WERI-Rb-1 (cell line): ENCODE measurements at regions not wholly inside any gene's neighbourhood (a gene's known extent, or its start where the extent isn't known, plus 50 kb on each side); places are given as distances from the start of the nearest gene placed in this dataset.

ENCODE experiments used
- DNase-seq: peaks from one replicate; pipeline ENCODE4 v3.0.0-alpha.2; 2020
- H3K27ac ChIP-seq: fragments of 250-450 bp; sonication (Bioruptor Pico); 2 replicates; pipeline ENCODE4 v1.5.1; 2020; ENCODE audit warnings: mild to moderate bottlenecking, moderate library complexity
- H3K27me3 ChIP-seq: fragments of 250-450 bp; sonication (Bioruptor Pico); 2 replicates; pipeline ENCODE4 v1.5.1; 2021; ENCODE audit warnings: mild to moderate bottlenecking, low read depth, moderate library complexity; ENCODE audit not compliant: insufficient read depth, severe bottlenecking
- H3K36me3 ChIP-seq: fragments of 250-450 bp; sonication (Bioruptor Pico); 2 replicates; pipeline ENCODE4 v1.5.1; 2020; ENCODE audit warnings: mild to moderate bottlenecking, moderate library complexity
- H3K4me3 ChIP-seq: 2 replicates; pipeline ENCODE4 v1.5.1; 2011; ENCODE audit warnings: low read depth, mild to moderate bottlenecking, control low read depth, low read length
- H3K9me3 ChIP-seq: fragments of 250-450 bp; sonication (Bioruptor Pico); 2 replicates; pipeline ENCODE4 v1.5.1; 2021; ENCODE audit warnings: mild to moderate bottlenecking, moderate library complexity; ENCODE audit not compliant: severe bottlenecking
- TF ChIP-seq, protein P1 (sequence below): IDR thresholded peaks from 2 replicates; pipeline ENCODE4 v1.5.1; 2011; ENCODE audit warnings: low read depth, mild to moderate bottlenecking, control low read depth, inconsistent platforms, low read length

DNA sequence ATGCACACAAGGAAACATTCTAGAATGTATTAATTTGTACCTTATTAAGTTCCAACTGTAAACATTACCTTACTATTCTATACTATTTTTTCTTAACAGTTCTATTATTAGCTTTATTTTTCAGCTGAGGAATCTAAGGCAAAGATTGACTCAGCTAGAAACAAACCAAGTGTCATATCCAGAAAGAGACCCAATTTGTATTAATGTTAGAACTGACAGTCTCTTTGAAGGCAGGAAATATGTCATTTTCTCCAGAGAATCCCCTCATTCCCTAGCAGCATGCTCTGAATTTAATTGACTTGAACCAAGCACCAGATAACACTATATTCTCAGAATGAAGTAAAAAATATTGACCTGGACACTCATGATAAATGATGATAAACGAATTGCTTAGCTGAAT is 81.4 kb upstream of the PLPPR5 start:
- DNase-seq: no peak
- no peaks in the 10 kb centered on the region for H3K27me3 ChIP-seq
- H3K36me3 ChIP-seq: no peaks in the 10 kb centered on the region
- H3K9me3 ChIP-seq: no peaks in the 10 kb centered on the region
- TF ChIP-seq, protein P1, sequence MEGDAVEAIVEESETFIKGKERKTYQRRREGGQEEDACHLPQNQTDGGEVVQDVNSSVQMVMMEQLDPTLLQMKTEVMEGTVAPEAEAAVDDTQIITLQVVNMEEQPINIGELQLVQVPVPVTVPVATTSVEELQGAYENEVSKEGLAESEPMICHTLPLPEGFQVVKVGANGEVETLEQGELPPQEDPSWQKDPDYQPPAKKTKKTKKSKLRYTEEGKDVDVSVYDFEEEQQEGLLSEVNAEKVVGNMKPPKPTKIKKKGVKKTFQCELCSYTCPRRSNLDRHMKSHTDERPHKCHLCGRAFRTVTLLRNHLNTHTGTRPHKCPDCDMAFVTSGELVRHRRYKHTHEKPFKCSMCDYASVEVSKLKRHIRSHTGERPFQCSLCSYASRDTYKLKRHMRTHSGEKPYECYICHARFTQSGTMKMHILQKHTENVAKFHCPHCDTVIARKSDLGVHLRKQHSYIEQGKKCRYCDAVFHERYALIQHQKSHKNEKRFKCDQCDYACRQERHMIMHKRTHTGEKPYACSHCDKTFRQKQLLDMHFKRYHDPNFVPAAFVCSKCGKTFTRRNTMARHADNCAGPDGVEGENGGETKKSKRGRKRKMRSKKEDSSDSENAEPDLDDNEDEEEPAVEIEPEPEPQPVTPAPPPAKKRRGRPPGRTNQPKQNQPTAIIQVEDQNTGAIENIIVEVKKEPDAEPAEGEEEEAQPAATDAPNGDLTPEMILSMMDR: no peak
- H3K4me3 ChIP-seq: no peak overlapping the region
- no peak overlapping the region for H3K27ac ChIP-seq

DNA sequence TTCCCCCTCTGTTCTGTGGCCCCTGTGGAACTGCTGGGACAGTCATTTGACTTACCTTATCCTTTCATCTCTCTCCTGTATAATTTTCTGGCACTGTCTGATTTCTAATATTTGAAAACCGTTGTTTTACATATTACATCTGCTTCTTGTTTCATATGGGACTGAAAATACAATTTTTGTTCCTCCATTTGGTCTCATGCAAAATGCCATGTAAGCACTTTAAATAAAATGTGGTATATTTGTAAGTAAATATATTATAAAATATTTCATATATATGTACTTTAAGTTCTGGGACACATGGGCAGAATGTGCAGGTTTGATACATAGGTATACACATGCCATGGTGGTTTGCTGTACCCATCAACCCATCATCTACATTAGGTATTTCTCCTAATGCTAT is 93.9 kb upstream of the PLPPR5 start:
- TF ChIP-seq, protein P1: no peak
- Histone ChIP-seq H3K27me3 (no peaks in the 10 kb centered on the region), H3K27ac (no peak overlapping the region), H3K4me3 (no peak overlapping the region), H3K9me3 (no peaks in the 10 kb centered on the region), H3K36me3 (no peaks in the 10 kb centered on the region)
- DNase-seq: no peak

DNA sequence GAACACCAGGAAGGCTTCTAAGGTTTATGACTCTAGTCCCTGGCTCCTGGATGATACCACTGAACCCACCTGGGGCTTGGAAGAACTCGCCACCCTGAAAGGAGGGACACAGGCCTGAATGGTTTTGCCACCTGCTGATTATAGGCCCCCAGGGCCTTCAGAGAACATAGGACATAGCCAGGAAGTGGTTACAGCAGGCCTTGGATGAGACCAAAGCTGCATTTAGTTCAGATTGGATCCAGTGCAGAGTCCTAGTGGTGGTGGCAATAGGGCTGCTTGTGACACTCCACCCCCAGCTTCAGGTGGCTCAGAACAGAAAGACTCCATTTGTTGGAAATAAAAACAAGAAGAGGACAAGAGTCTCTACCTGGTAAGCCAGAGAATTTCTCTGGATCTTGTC is 101.6 kb upstream of the PLPPR5 start:
- Histone ChIP-seq H3K36me3 (no peaks in the 10 kb centered on the region), H3K9me3 (no peaks in the 10 kb centered on the region), H3K27ac (no peak overlapping the region), H3K4me3 (no peak overlapping the region), H3K27me3 (no peaks in the 10 kb centered on the region)
- no peak for DNase-seq
- TF ChIP-seq, protein P1: no peak

DNA sequence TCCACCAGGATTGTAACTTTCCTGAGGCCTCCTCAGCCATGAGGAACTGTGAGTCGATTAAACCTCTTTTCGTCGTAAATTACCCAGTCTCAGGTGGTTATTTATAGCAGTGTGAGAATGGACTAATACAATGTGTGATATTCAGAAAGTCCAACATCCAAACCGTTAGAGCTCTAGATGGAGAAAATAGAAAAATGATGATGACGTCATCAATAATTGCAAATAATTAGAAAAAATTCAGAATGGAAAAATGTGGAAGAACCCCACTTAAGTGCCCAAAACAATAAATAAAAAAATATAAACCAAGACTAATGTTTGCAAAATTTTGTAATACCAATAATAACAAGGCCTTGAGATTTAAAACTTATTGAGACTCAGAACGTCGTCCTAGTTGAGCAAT is 103.0 kb upstream of the PLPPR5 start:
- TF ChIP-seq, protein P1: no peak
- Histone ChIP-seq H3K27me3 (no peaks in the 10 kb centered on the region), H3K36me3 (no peaks in the 10 kb centered on the region), H3K9me3 (no peaks in the 10 kb centered on the region), H3K4me3 (no peak overlapping the region), H3K27ac (no peak overlapping the region)
- DNase-seq: no peak

DNA sequence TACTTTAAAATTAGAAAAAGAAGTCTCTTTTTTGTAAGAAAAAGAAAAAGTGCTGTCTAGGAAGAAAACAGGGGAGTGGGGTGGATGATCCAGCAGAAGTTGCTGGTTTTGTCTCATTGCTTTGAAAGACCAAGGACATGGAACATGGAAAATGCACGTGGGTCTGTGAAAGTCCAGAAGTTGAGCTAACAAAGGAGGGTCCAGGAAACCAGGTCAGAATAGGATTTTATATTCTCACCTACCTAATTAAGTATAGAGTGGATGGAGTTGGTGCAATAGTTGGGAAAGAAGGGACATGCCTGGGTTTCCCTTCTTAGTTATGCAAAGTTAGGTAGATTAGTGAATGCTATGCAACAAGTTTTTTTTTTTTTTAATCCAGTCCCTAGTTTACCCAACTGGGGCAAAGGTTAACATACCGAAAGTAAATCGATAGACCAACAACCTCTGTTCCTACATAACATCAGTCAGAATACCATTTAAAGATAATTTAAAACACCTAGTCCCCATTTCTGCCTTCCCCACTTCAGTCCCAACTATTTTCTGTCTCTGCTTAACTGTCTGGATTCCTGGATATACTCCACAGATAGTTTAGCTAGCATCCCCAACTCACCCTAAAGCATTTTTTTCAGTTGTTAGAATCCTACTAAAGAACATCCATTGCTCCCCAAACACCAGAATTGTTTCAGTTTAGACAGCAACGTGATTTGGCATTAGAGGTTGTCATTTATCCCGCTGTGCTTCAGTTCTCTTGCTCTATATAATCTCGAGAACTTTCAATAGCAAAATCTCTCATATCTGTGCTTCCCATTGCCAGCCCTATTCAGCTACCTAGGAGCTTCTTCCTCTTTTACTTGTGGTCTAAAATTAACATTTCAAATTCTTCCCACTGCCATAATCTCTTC is 105.7 kb upstream of the PLPPR5 start:
- TF ChIP-seq, protein P1: no peak
- Histone ChIP-seq H3K9me3 (no peaks in the 10 kb centered on the region), H3K27me3 (no peaks in the 10 kb centered on the region), H3K27ac (no peak overlapping the region), H3K36me3 (no peaks in the 10 kb centered on the region), H3K4me3 (no peak overlapping the region)
- DNase-seq: no peak

DNA sequence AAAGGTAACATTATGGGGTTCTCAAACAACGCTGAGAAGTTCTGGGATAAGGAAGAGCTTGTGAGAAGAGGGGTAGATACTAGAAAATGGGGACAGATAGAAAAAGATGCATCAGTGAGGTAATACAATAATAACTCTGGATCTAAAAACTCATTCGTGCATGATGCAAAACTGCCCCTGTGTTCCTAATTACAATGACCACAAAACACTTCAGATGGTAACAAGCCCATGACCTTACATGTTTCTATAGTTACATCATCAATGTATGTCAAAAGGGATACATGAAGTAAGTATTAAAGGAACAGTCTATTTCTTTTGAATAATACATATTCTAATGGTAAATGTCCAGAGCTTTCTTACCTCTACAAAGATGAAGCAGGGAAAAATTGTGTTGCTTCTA is 110.6 kb upstream of the PLPPR5 start:
- no peak for DNase-seq
- Histone ChIP-seq H3K27ac (no peak overlapping the region), H3K27me3 (no peaks in the 10 kb centered on the region), H3K4me3 (no peak overlapping the region), H3K9me3 (no peaks in the 10 kb centered on the region), H3K36me3 (no peaks in the 10 kb centered on the region)
- TF ChIP-seq, protein P1: no peak
